ENCODE measurements at regions not wholly inside any gene's neighbourhood (a gene's known extent, or its start where the extent isn't known, plus 50 kb on each side); places are given as distances from the start of the nearest gene placed in this dataset.

- no peak for DNase-seq (ENCODE audit: low spot score)
- TF ChIP-seq, protein P1, sequence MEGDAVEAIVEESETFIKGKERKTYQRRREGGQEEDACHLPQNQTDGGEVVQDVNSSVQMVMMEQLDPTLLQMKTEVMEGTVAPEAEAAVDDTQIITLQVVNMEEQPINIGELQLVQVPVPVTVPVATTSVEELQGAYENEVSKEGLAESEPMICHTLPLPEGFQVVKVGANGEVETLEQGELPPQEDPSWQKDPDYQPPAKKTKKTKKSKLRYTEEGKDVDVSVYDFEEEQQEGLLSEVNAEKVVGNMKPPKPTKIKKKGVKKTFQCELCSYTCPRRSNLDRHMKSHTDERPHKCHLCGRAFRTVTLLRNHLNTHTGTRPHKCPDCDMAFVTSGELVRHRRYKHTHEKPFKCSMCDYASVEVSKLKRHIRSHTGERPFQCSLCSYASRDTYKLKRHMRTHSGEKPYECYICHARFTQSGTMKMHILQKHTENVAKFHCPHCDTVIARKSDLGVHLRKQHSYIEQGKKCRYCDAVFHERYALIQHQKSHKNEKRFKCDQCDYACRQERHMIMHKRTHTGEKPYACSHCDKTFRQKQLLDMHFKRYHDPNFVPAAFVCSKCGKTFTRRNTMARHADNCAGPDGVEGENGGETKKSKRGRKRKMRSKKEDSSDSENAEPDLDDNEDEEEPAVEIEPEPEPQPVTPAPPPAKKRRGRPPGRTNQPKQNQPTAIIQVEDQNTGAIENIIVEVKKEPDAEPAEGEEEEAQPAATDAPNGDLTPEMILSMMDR (IDR thresholded peaks at IDR 0.05; ENCODE audit: extremely low read depth, missing control alignments) = peak; percentile 10
Measured at GRCh38 chr12:92987362-92987761, 58.3 kb upstream of the EEA1 start.

GRCh38 chr12:92987846-92988621 is 58.9 kb upstream of the EEA1 start:
- DNase-seq (ENCODE audit: low spot score) = peak; percentile 55
- TF ChIP-seq, protein P1 (IDR thresholded peaks at IDR 0.05; ENCODE audit: extremely low read depth, missing control alignments) = no peak

GRCh38 chr12:92988622-92989130 is 59.6 kb upstream of the EEA1 start:
- TF ChIP-seq, protein P1 (IDR thresholded peaks at IDR 0.05; ENCODE audit: extremely low read depth, missing control alignments) = no peak
- no peak for DNase-seq (ENCODE audit: low spot score)

DNA sequence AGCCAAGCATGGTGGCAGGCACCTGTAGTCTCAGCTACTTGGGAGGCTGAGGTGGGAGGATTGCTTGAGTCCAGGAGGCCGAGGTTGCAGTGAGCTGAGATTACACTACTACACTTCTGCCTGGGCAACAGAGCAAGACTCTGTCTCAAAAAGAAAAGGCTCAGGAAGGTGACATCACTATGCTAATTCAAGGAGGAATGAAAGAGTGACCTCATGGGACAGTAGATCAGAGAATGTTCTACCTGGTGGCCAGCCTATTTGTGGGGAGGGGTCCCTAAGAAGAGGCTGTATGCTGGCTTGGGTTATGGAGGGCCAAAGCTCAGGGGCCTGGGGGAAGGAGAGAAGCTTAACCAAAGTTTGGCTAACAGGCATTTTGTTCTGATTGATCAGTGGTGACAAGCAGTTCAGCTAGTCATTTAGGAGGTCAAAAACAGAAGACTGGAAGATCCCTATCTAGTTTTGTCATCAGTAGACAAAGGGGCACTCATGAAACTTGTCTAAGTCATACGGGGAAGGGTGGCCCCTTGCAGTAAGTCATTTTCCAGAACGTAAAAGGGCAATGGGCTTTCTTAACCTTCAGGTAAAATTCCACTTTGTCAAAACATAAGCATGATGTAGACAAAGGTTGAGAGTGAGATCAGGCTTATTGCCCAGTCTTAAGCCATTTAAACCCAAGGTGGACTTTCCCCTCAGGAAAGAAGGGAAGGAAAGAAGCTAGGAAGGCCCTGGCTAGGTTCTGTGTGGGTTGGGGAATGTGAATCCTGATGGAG is 60.8 kb upstream of the EEA1 start:
- TF ChIP-seq, protein P1 (IDR thresholded peaks at IDR 0.05; ENCODE audit: extremely low read depth, missing control alignments) = no peak
- DNase-seq (ENCODE audit: low spot score) = peak; percentile 42

DNA sequence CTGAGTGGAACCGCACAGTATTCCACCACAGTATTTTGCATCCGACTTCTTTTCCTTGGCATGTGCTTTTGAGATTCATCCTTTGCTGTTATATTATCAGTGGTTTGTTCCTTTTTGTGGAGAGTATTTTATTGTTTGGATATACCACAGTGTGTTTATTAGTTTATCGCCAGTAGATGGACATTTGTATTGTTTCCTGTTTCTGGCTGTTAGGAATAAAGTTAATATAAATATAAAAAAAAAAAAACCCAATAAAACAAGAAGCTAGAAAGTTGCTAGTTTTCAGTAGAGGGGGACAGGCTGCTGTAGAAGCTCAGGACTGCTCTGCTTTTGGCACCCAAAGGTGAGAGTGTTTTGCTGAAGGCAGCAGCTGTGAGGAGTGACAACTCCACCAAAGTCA is 62.0 kb upstream of the EEA1 start:
- DNase-seq (ENCODE audit: low spot score) = no peak
- TF ChIP-seq, protein P1 (IDR thresholded peaks at IDR 0.05; ENCODE audit: extremely low read depth, missing control alignments) = no peak

DNA sequence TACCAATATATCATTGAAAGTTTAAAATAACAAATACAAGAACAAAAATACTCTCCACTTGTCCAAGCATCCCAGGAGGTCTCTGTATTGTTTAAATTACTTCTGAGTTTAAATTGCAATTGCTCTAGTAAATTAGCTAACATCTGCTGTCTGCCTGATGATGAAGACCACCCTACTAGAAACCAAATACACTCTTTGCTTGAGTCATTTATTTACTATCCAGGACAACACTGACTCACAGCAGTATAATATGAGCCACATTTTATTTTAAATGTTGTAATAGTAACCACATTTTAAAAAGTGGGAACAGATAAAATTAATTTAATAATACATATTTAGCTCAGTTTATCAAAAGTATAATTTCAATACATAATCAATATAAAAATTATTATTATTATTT is 62.9 kb upstream of the EEA1 start:
- TF ChIP-seq, protein P1 (IDR thresholded peaks at IDR 0.05; ENCODE audit: extremely low read depth, missing control alignments) = no peak
- DNase-seq (ENCODE audit: low spot score) = no peak

GRCh38 chr12:92993259-92993658 is 64.2 kb upstream of the EEA1 start:
- TF ChIP-seq, protein P1 (IDR thresholded peaks at IDR 0.05; ENCODE audit: extremely low read depth, missing control alignments) = no peak
- DNase-seq (ENCODE audit: low spot score) = no peak

Data from GM20000 (cell line).